ENCODE measurements at regions not wholly inside any gene's neighbourhood (a gene's known extent, or its start where the extent isn't known, plus 50 kb on each side); places are given as distances from the start of the nearest gene placed in this dataset.

DNA sequence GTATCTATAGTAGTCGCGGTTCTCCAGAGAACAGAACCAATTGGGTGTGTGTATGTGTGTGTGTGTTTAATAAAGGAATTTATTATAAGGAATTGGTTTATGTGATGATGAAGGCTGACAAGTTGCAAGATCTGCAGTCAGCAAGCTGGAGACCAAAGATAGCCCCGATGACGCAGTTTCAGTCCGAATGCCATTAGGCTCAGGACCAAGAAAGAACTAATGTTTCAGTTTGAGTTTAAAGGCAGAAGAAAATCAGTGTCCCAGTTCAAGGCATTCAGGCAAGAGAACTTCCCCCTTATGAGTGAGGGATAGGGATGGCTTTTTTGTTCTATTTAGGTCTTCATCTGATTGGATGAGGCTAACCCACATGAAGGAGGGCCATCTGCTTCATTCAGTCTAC, 221.6 kb downstream of the HNMT start:
- FAIRE-seq (no peak), DNase-seq (ENCODE audit: insufficient read length, low spot score) (no peak)
- no peak for TF ChIP-seq CTCF (IDR thresholded peaks at IDR 0.05; ENCODE audit: insufficient read depth, missing control alignments)

GRCh38 chr2:138187221-138187620, 222.9 kb downstream of the HNMT start:
- DNase-seq (ENCODE audit: insufficient read length, low spot score) (no peak), FAIRE-seq (no peak)
- TF ChIP-seq CTCF (IDR thresholded peaks at IDR 0.05; ENCODE audit: insufficient read depth, missing control alignments), result no peak

GRCh38 chr2:138190999-138191398, 226.7 kb downstream of the HNMT start:
- FAIRE-seq, result no peak
- DNase-seq (ENCODE audit: insufficient read length, low spot score), result no peak
- TF ChIP-seq CTCF (IDR thresholded peaks at IDR 0.05; ENCODE audit: insufficient read depth, missing control alignments), result no peak

DNA sequence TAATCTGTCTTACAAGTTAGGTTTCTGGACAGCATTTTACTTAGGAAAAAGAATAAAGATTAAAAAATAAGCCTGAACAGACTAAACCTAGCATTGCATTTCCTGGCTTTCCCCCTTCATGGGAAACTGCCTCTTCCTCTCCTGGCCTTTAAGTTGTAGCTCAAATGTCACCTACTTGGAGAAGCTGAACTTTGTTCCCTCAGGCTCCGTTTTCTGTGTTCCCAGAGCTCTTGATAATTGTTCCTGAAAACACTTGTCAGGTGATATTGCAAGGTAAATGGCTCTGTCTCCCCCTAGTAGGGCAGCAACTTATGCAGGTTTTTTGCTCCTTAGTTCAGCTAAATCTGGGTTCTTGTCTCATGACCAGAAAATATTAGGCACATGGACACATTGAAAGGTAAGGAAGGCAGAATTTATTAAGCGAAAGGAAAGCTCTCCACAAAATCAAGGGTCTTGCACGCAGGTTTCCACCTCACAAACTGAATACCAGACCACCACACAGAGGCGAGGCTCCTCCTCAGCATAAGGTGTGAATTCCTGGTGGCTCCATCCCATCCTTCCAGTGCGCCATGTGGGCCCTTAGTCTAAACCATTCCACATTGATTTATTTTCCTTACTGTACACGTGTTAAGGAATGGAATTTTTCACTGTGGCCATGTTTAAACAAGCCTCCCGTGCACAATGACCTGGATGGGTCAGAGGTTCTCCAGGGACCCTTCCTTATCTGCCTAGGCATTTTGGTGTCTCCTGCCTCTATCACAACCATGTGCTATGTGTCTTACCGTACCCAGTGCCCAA, 229.3 kb downstream of the HNMT start:
- no peak for DNase-seq (ENCODE audit: insufficient read length, low spot score)
- no peak for FAIRE-seq
- no peak for TF ChIP-seq CTCF (IDR thresholded peaks at IDR 0.05; ENCODE audit: insufficient read depth, missing control alignments)

DNA sequence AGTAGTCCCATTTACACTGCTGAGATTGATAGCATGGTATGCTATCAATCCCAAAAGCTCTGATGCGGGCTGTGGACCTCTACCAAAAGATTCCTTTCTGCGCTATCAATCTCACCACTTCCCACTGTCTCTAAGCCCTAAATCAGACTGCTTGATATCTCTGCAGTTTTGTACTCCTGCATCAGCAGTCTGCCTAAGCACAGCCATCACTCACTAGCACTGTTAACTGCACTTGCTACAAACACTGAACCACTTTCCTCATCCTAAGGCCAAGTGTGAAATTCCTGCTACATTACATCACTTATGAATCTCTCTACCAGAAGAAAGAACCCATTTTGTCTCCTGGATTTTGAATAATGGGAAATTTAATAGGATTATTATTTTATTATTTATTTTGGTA, 237.0 kb downstream of the HNMT start:
- FAIRE-seq, result no peak
- no peak for DNase-seq (ENCODE audit: insufficient read length, low spot score)
- no peak for TF ChIP-seq CTCF (IDR thresholded peaks at IDR 0.05; ENCODE audit: insufficient read depth, missing control alignments)

DNA sequence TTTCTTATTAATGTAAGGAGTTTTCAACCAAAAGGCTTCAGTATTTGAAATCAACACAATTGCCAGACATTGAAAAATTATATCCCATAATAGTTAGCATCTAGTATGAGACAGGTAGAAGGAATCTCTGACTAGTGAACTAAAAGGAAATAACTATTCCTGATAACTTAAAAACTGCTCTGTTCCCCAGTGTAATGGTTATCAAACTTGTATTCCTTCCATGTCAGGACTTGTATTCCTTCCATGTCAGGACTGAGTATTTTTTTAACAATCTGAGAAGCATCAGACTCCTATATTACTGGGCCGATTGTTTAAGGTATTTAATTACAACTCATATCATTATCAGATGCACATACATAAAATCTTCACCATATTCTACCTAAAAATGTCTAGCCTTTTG, 238.5 kb downstream of the HNMT start:
- no peak for TF ChIP-seq CTCF (IDR thresholded peaks at IDR 0.05; ENCODE audit: insufficient read depth, missing control alignments)
- DNase-seq (ENCODE audit: insufficient read length, low spot score), result no peak

GRCh38 chr2:138205281-138205680, 241.0 kb downstream of the HNMT start:
- FAIRE-seq, result no peak
- no peak for DNase-seq (ENCODE audit: insufficient read length, low spot score)
- no peak for TF ChIP-seq CTCF (IDR thresholded peaks at IDR 0.05; ENCODE audit: insufficient read depth, missing control alignments)

More for the DNA sequence above, 238.5 kb downstream of the HNMT start:
- no peak for FAIRE-seq

All from D721Med (cell line).